ES-I3 (cell line): ENCODE measurements at regions not wholly inside any gene's neighbourhood (a gene's known extent, or its start where the extent isn't known, plus 50 kb on each side); places are given as distances from the start of the nearest gene placed in this dataset.

Experiments used
- H3K36me3 ChIP-seq: 2 replicates; pipeline ENCODE4 v1.6.1; 2013; ENCODE audit warnings: mild to moderate bottlenecking, low read length, control low read depth, moderate library complexity; ENCODE audit not compliant: insufficient read depth
- H3K4me1 ChIP-seq: 2 replicates; pipeline ENCODE4 v1.6.1; 2013; ENCODE audit warnings: mild to moderate bottlenecking, control low read depth, low read length; ENCODE audit not compliant: insufficient read depth
- H3K9ac ChIP-seq: 2 replicates; pipeline ENCODE4 v1.6.1; 2013; ENCODE audit warnings: low read depth, mild to moderate bottlenecking, low read length, moderate library complexity
- H3K9me3 ChIP-seq: 2 replicates; pipeline ENCODE4 v1.6.1; 2013; ENCODE audit warnings: mild to moderate bottlenecking, low read length, moderate library complexity; ENCODE audit not compliant: control insufficient read depth, insufficient read depth

DNA sequence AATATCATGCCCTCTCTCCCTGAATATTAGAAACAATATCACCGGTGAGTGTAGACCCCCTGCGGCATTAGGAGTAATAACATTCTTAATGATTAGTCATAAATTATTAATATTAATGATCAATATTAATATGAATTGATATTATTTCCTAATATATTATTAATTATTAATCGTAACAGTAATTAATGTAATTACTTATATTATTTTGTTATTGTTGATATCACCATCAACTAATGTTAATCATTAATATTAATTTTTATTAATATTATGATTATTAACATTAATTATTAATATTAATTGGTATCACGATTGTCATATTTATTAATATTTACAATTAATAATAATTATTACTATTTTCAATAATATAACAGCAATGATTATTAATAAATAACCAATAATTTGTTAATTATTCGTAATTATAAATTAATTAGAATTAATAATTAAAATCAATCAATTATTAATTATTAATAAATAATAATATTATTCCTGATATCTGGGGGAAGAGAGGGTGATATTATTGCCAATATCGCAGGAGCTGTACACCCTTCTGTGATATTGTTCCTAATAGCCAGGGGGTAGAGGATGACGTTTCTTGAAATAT lies 528.8 kb upstream of the PCDH20 start:
- no peak overlapping the region for H3K9ac ChIP-seq
- H3K4me1 ChIP-seq: no peaks in the 10 kb centered on the region
- H3K36me3 ChIP-seq: no peaks in the 10 kb centered on the region
- H3K9me3 ChIP-seq: no peaks in the 10 kb centered on the region

DNA sequence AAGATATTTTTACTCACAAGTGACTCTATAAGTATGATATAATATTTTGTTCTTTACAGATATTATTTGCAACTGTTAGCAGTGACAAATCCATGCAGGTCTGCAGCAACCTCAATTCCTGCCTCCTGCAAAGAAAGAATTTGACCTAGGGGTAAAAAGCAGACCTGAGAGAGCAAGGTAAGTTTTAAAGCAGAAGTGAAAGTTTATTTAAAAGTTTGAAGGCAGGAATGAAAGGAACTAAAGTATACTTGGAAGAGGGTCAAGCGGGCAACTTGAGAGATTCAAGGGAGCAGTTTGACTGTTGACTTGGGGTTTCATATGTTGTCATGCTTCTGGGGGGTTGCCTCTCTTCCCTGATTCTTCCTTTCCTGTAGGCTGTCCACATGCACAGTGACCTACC lies 520.1 kb upstream of the PCDH20 start:
- H3K9me3 ChIP-seq: no peaks in the 10 kb centered on the region
- no peaks in the 10 kb centered on the region for H3K4me1 ChIP-seq
- no peaks in the 10 kb centered on the region for H3K36me3 ChIP-seq
- H3K9ac ChIP-seq: no peak overlapping the region

- Histone ChIP-seq H3K9ac (no peak overlapping the region), H3K4me1 (no peaks in the 10 kb centered on the region), H3K36me3 (no peaks in the 10 kb centered on the region), H3K9me3 (no peaks in the 10 kb centered on the region; the same call in 1 of the 2 replicates)
Measured at GRCh38 chr13:61927648-61928047, 512.0 kb upstream of the PCDH20 start.

GRCh38 chr13:61918841-61919240 lies 503.2 kb upstream of the PCDH20 start:
- no peaks in the 10 kb centered on the region for H3K4me1 ChIP-seq
- H3K9ac ChIP-seq: no peak overlapping the region
- H3K9me3 ChIP-seq: no peaks in the 10 kb centered on the region; the same call in 1 of the 2 replicates
- H3K36me3 ChIP-seq: no peaks in the 10 kb centered on the region

- H3K9me3 ChIP-seq: no peaks in the 10 kb centered on the region
- no peaks in the 10 kb centered on the region for H3K4me1 ChIP-seq
- H3K9ac ChIP-seq: no peak overlapping the region
- H3K36me3 ChIP-seq: no peaks in the 10 kb centered on the region
Measured at GRCh38 chr13:61916483-61916882, 500.8 kb upstream of the PCDH20 start.

- no peak overlapping the region for H3K9ac ChIP-seq
- no peaks in the 10 kb centered on the region for H3K36me3 ChIP-seq
- no peaks in the 10 kb centered on the region for H3K9me3 ChIP-seq
- H3K4me1 ChIP-seq: no peaks in the 10 kb centered on the region
Measured at GRCh38 chr13:61913183-61913582, 497.5 kb upstream of the PCDH20 start.

DNA sequence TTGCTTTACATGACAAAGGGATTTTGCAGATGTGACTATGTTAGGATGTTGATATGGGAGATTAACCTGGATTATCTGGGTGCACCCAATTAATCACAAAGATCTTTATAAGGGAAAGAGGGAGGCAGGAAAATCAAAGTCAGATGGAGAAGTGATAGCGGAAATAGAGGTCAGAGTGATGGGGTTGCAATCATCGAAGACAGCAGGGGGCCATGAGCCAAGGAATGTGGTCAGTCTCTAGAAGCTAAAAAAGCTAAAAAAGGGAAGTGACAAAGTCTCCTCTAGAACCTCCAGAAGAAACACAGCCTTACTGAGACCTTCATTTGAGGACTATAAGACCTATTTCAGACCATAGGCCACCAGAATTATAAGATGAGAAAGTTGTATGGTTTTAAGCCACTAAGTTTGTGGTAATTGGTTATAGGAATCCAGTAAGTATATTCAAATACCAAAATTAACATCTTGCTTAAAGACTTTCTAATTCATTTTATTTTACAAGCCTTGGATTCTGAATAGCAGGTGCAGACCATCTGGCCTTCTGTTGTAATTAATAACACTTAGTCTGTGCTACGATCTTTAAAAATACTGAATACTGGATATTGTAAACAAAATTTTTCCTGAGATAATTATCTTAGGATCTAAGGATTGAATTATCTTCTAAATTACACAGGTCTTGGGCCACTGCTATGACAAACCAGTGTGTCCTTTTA lies 493.4 kb upstream of the PCDH20 start:
- Histone ChIP-seq H3K9me3 (no peaks in the 10 kb centered on the region), H3K4me1 (no peaks in the 10 kb centered on the region), H3K9ac (no peak overlapping the region), H3K36me3 (no peaks in the 10 kb centered on the region)

DNA sequence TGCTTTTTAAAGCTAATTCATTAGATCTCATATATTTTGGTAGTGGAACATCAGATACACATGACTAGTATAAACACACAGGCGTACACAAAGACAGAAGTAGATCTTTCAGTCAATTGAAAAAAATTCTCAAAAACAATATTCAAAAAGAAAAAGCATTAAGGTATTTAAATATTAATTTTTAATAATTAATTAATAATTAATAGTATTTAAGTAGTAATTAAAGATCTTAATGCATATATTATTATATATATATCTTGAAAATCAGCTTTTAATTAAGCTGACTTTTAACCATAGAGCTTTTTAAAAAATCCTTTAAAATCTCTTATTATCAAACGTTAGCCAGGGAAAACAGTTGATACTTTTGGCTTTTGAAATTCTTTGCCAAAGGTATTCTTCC lies 489.4 kb upstream of the PCDH20 start:
- Histone ChIP-seq H3K4me1 (peaks cover 7% of the 10 kb centered on the region; the same call in 1 of the 2 replicates), H3K36me3 (no peaks in the 10 kb centered on the region), H3K9me3 (no peaks in the 10 kb centered on the region; the same call in 1 of the 2 replicates), H3K9ac (no peak overlapping the region)

- no peak overlapping the region for H3K9ac ChIP-seq
- H3K9me3 ChIP-seq: no peaks in the 10 kb centered on the region; the same call in 1 of the 2 replicates
- no peaks in the 10 kb centered on the region for H3K36me3 ChIP-seq
- peaks cover 7% of the 10 kb centered on the region; the same call in 1 of the 2 replicates for H3K4me1 ChIP-seq
Measured at GRCh38 chr13:61901946-61902541, 486.4 kb upstream of the PCDH20 start.

DNA sequence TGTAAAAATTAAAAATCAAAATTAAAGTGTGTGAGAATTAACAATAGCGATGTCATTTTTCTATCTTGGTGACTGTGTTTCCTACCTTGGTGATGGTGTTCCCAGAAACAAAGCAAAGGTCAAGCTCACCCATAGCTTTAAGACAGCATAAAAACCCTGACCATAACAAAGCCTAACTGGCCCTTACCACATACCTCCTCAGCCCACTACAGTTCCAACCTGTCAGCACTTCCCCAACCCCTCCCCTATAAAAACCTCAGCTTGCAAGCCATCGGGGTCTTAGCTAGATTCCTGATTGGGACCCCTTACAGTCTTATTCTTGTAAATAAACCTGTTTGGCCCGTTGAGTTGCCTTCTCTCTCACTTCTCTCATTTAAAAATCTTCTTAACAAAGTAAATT lies 484.4 kb upstream of the PCDH20 start:
- no peak overlapping the region for H3K9ac ChIP-seq
- no peaks in the 10 kb centered on the region; the same call in 1 of the 2 replicates for H3K9me3 ChIP-seq
- H3K36me3 ChIP-seq: no peaks in the 10 kb centered on the region
- H3K4me1 ChIP-seq: peaks cover 7% of the 10 kb centered on the region; the same call in 1 of the 2 replicates

DNA sequence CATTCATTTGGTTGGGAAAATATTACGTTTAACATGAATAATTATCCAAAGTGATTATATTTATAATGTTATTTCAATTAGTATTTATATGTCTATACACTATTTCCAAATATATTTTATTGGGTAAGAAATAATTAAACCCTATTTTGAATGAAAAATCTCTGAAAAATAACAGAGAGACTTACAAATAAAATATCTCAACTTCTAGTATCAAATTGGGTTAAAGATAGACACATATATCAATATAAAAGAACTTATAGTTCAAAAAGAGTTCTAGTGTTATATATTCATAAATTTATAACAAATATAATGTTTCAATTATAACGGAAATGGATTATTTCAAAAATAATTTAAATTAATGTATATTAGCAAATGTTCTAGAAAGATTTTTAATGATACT lies 482.6 kb upstream of the PCDH20 start:
- peaks cover 7% of the 10 kb centered on the region; the same call in 1 of the 2 replicates for H3K4me1 ChIP-seq
- no peaks in the 10 kb centered on the region; the same call in 1 of the 2 replicates for H3K9me3 ChIP-seq
- H3K9ac ChIP-seq: no peak overlapping the region

DNA sequence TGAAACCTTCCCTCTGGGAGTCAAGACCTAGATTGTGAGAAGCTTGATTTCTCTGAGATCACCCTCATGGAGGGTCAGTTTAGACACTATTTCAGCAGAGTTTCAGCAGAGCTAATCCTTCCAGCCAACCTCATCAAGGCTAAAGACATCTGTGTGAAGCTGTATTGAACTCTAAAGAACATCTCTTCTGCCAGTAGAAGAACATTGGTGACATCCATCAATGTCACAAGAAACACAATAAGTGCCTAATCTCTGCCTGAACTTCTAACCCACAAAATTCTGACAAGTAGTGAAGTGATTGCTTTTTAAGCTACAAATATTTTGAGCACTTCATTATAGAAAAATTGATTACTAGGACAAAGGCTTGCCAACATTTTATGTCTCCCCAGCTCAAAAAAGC lies 475.8 kb upstream of the PCDH20 start:
- no peaks in the 10 kb centered on the region for H3K36me3 ChIP-seq
- H3K9ac ChIP-seq: no peak overlapping the region
- H3K4me1 ChIP-seq: no peaks in the 10 kb centered on the region
- no peaks in the 10 kb centered on the region for H3K9me3 ChIP-seq

More for the DNA sequence above, 482.6 kb upstream of the PCDH20 start:
- no peaks in the 10 kb centered on the region for H3K36me3 ChIP-seq

DNA sequence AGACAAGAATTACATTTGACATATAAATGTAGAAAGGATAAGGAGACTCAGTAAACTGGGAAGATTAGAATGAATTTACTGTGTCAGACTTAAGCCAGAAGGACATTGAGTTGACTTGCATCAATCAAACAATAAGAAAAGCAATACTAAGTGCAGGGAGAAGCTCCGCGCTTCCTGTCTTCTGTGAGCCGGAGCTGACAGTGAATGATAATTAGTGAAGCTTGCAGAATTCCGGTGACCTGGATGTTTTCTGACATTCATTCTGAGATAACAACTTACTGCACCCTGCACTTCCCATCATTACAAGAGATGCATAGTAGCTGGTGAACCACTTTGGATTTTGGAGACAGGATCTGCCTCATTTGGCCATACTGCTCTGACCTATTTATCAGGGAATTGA lies 469.2 kb upstream of the PCDH20 start:
- no peaks in the 10 kb centered on the region; the same call in 1 of the 2 replicates for H3K9me3 ChIP-seq
- no peaks in the 10 kb centered on the region for H3K36me3 ChIP-seq
- no peaks in the 10 kb centered on the region for H3K4me1 ChIP-seq
- no peak overlapping the region for H3K9ac ChIP-seq

GRCh38 chr13:61880578-61881283 lies 465.1 kb upstream of the PCDH20 start:
- Histone ChIP-seq H3K9me3 (peaks cover 4% of the 10 kb centered on the region; the same call in 1 of the 2 replicates), H3K36me3 (no peaks in the 10 kb centered on the region), H3K4me1 (no peaks in the 10 kb centered on the region), H3K9ac (no peak overlapping the region)
